NT2/D1 (cell line): ENCODE measurements at regions not wholly inside any gene's neighbourhood (a gene's known extent, or its start where the extent isn't known, plus 50 kb on each side); places are given as distances from the start of the nearest gene placed in this dataset.

Source experiments
- SUZ12 ChIP-seq: IDR thresholded peaks from 2 replicates; pipeline ENCODE4 v1.6.1; 2011; ENCODE audit not compliant: insufficient read length, insufficient read depth; ENCODE audit errors: extremely low read depth
- YY1 ChIP-seq: IDR thresholded peaks from 2 replicates; pipeline ENCODE4 v1.6.1; 2011; ENCODE audit not compliant: insufficient read length, insufficient read depth
- ZNF274 ChIP-seq: IDR thresholded peaks from 2 replicates; pipeline ENCODE4 v1.6.1; 2011; ENCODE audit warnings: mild to moderate bottlenecking, low read depth, low read length

DNA sequence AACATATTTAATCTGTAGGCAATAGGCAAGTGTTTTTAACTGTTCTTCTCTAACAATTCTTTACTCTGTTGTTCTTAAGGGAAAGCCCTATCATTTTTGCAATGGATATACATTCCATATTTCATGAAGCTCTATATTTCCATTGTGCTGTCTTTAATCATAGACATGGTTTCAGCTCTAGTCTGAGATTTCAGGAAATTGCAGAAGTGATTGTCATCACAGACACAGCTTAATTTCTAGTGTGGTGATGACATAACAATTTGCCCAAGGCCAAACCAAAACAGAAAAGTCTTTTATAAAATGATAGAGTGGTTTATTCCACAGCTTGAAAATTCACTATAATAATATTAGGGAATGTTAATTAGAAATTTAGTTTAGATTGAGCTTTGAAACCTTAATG lies 494.1 kb upstream of the SEMA3A start:
- no peak for TF ChIP-seq ZNF274
- no peak for TF ChIP-seq SUZ12
- TF ChIP-seq YY1 = no peak
